ENCODE measurements at regions not wholly inside any gene's neighbourhood (a gene's known extent, or its start where the extent isn't known, plus 50 kb on each side); places are given as distances from the start of the nearest gene placed in this dataset.
"Not testable (repeated sequence)": the region's sequence is repeated elsewhere in the genome, so short reads cannot be mapped to it uniquely, and the experiment has no call there.

DNA sequence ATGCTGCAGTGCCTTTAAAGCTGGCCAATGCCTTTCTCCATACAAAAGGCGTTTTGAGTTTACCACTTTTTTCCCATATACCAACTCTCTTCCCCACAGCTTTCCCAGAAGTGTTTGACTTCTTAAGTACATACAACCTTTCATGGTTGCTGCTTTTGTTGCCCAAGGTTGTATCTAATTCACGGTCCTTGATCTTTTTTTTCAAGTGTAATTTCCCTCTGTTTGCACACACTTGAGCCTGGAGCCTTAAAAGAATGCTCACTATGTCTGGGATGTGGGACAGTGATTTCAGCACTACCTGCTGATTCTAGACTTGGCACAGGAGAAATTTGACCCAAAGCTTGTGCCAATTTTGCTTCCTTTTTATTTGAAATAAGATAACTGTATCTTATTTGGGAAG, 324.7 kb downstream of the ANAPC1 start:
- H3K36me3 Mint-ChIP-seq (ENCODE audit: low read depth); H3K27ac Mint-ChIP-seq; intact Hi-C loops (cut with micrococcal nuclease); DNase-seq; H3K4me1 Mint-ChIP-seq; H3K4me3 Mint-ChIP-seq; H3K27me3 Mint-ChIP-seq; H3K9me3 Mint-ChIP-seq: not testable (repeated sequence)

DNA sequence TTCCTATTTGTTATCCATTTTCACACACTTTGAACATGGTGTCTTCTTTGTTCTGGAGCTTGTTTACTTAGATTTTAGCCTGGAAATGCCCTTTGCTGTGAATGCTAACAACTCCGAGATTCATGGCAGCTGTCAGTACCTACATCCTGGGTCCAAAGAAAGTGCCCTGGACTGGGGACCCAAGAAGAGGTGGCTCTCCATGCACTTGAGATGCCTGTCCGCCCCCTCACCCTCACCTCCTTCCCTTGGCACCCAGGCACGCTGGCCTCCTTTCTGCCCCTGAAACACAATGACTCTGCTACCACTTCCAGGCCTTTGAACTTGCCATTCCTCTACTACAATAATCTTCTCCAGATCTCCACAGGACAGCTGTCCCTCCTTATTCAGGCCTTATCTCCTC, 324.2 kb downstream of the ANAPC1 start:
- H3K4me3 Mint-ChIP-seq; DNase-seq; intact Hi-C loops (cut with micrococcal nuclease); H3K36me3 Mint-ChIP-seq (ENCODE audit: low read depth); H3K9me3 Mint-ChIP-seq; H3K4me1 Mint-ChIP-seq; H3K27me3 Mint-ChIP-seq: not testable (repeated sequence)
- peak overlapping the region; percentile 53 for H3K27ac Mint-ChIP-seq

GRCh38 chr2:111566068-111566467, 317.9 kb downstream of the ANAPC1 start:
- H3K4me3 Mint-ChIP-seq; H3K27ac Mint-ChIP-seq; H3K36me3 Mint-ChIP-seq (ENCODE audit: low read depth); DNase-seq; H3K27me3 Mint-ChIP-seq; intact Hi-C loops (cut with micrococcal nuclease); H3K9me3 Mint-ChIP-seq: not testable (repeated sequence)
- peaks cover 10% of the 10 kb centered on the region for H3K4me1 Mint-ChIP-seq

DNA sequence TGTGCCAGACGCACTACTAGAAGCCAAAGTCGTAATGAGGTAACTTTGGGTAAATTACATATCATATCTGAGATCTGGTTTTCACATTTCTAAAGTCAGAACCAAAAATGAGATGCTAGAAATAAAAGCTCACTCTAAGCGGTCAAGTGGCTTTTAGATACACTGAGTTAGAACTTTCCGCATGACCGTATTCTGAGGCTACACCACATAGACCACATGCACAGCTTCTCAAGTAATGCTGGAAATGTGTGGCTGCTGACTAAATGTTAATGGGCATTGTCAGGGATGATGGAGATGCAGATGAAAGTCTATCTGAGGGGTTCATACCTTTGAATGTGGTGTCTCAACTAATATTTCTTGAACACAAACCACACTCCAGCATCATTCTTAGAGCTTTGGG, 316.8 kb downstream of the ANAPC1 start:
- H3K36me3 Mint-ChIP-seq (ENCODE audit: low read depth); intact Hi-C loops (cut with micrococcal nuclease); H3K27ac Mint-ChIP-seq; DNase-seq; H3K27me3 Mint-ChIP-seq; H3K4me3 Mint-ChIP-seq; H3K9me3 Mint-ChIP-seq: not testable (repeated sequence)
- peaks cover 10% of the 10 kb centered on the region for H3K4me1 Mint-ChIP-seq

DNA sequence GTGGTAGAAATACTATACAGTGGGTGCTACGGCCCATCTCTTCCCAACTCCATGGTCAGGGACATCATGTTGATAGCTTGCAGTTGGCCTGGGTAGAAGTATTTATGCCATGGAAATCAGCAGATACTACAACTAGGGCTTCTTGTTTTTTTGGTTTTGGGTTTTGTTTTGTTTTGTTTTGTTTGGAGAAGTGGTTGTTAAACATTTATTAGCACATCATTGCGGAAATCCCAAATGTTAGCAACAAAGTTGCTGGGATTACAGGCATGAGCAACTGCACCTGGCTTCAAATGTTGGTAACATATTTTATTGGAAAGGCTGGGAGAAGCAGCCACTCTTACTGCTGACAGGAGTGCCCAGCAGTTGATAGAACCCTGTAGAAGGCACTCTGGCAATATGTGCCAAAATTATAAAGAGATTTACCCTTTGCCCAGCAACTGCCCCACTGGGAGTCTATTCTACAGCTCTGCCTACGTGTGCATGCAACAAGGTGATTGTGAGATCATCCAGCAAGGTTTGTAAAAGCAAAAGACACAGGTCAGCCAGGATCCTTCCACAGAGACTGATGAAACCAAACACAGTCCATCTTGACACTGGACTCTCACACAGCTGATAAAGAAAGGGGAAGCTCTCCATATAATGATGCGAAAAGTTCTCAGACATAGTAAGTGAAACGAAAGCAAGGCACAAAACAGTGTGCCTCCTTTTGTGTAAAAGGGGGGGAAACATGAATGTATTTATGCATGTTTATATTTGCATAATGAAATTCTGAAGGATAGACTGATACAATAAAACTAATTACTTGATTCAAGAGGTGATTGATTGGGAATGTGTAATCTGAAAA, 314.4 kb downstream of the ANAPC1 start:
- H3K9me3 Mint-ChIP-seq; H3K27ac Mint-ChIP-seq; H3K36me3 Mint-ChIP-seq (ENCODE audit: low read depth); H3K27me3 Mint-ChIP-seq; DNase-seq; intact Hi-C loops (cut with micrococcal nuclease): not testable (repeated sequence)
- peaks cover 10% of the 10 kb centered on the region for H3K4me1 Mint-ChIP-seq
- H3K4me3 Mint-ChIP-seq = peak overlapping the region; percentile 64

GRCh38 chr2:111570300-111571114, 313.5 kb downstream of the ANAPC1 start:
- H3K27me3 Mint-ChIP-seq; intact Hi-C loops (cut with micrococcal nuclease); H3K9me3 Mint-ChIP-seq; H3K36me3 Mint-ChIP-seq (ENCODE audit: low read depth): not testable (repeated sequence)
- Mint-ChIP-seq H3K4me3 (peak overlapping the region; percentile 64), H3K27ac (peak overlapping the region; percentile 57), H3K4me1 (peaks cover 10% of the 10 kb centered on the region)
- peak; percentile 63 for DNase-seq

DNA sequence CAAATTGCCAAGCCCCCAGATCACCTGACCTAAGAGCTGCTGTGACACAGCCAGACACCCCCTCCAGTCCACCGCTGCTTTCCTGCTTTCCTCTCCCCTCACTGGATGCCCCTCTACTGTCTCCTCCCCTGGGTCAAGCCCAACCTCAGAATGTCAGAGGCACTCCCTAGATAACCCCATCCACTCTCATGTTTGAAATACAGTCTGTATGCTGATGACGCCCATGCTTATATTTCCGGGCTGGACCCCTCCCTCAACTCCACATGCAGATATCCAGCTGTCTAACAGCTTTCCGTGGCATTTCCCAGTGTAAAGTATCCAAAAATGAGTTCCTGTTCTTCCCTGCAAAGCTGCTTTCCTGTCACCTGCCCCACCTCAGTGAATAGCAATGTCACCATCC, 309.2 kb downstream of the ANAPC1 start:
- H3K4me3 Mint-ChIP-seq; H3K27me3 Mint-ChIP-seq; H3K36me3 Mint-ChIP-seq (ENCODE audit: low read depth); H3K9me3 Mint-ChIP-seq; H3K27ac Mint-ChIP-seq; H3K4me1 Mint-ChIP-seq; DNase-seq; intact Hi-C loops (cut with micrococcal nuclease): not testable (repeated sequence)

- intact Hi-C loops (cut with micrococcal nuclease); H3K36me3 Mint-ChIP-seq (ENCODE audit: low read depth); H3K27me3 Mint-ChIP-seq; H3K9me3 Mint-ChIP-seq; H3K4me3 Mint-ChIP-seq; H3K4me1 Mint-ChIP-seq; H3K27ac Mint-ChIP-seq: not testable (repeated sequence)
- peak; percentile 6 for DNase-seq
Observed at GRCh38 chr2:111577154-111577885, 306.7 kb downstream of the ANAPC1 start.

GRCh38 chr2:111579500-111580134, 304.4 kb downstream of the ANAPC1 start:
- intact Hi-C loops (cut with micrococcal nuclease) = not testable (repeated sequence)

GRCh38 chr2:111580616-111581015, 303.4 kb downstream of the ANAPC1 start:
- H3K27me3 Mint-ChIP-seq; H3K36me3 Mint-ChIP-seq (ENCODE audit: low read depth); intact Hi-C loops (cut with micrococcal nuclease); H3K4me3 Mint-ChIP-seq; H3K4me1 Mint-ChIP-seq; H3K9me3 Mint-ChIP-seq; H3K27ac Mint-ChIP-seq; DNase-seq: not testable (repeated sequence)

More at GRCh38 chr2:111579500-111580134, 304.4 kb downstream of the ANAPC1 start:
- H3K4me3 Mint-ChIP-seq; H3K27me3 Mint-ChIP-seq; H3K27ac Mint-ChIP-seq; H3K9me3 Mint-ChIP-seq; H3K4me1 Mint-ChIP-seq; H3K36me3 Mint-ChIP-seq (ENCODE audit: low read depth): not testable (repeated sequence)
- peak; percentile 44 for DNase-seq

- H3K4me1 Mint-ChIP-seq = not testable (repeated sequence)
Observed at GRCh38 chr2:111582090-111582489, 301.9 kb downstream of the ANAPC1 start.

DNA sequence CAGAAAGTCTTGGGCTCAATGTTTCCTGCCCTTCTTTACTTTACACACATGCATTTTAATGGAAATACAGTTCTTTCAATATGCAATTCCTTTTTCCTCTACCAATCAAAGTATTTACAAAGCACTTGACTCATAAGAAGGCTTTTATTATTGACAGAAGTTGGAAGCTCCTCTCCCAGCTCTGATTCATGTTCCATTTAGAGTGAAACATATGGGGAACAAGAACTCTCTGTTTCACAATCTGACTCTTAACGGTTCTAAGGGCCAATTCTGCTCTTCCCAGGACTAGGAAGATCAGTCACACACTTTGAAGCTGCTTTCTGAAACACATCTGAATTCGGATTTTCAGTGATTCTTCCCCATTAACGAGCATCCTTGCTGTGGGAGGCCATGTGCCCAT, 300.5 kb downstream of the ANAPC1 start:
- H3K4me3 Mint-ChIP-seq; H3K9me3 Mint-ChIP-seq; H3K27me3 Mint-ChIP-seq; H3K4me1 Mint-ChIP-seq; intact Hi-C loops (cut with micrococcal nuclease); DNase-seq; H3K36me3 Mint-ChIP-seq (ENCODE audit: low read depth); H3K27ac Mint-ChIP-seq: not testable (repeated sequence)

More at GRCh38 chr2:111582090-111582489, 301.9 kb downstream of the ANAPC1 start:
- DNase-seq; H3K27ac Mint-ChIP-seq; H3K27me3 Mint-ChIP-seq; intact Hi-C loops (cut with micrococcal nuclease); H3K36me3 Mint-ChIP-seq (ENCODE audit: low read depth); H3K4me3 Mint-ChIP-seq; H3K9me3 Mint-ChIP-seq: not testable (repeated sequence)

- H3K27ac Mint-ChIP-seq; H3K9me3 Mint-ChIP-seq; DNase-seq; intact Hi-C loops (cut with micrococcal nuclease); H3K4me1 Mint-ChIP-seq; H3K27me3 Mint-ChIP-seq; H3K4me3 Mint-ChIP-seq; H3K36me3 Mint-ChIP-seq (ENCODE audit: low read depth): not testable (repeated sequence)
Observed at GRCh38 chr2:111584540-111584939, 299.5 kb downstream of the ANAPC1 start.
